ENCODE measurements at regions not wholly inside any gene's neighbourhood (a gene's known extent, or its start where the extent isn't known, plus 50 kb on each side); places are given as distances from the start of the nearest gene placed in this dataset.
"Not testable (repeated sequence)": the region's sequence is repeated elsewhere in the genome, so short reads cannot be mapped to it uniquely, and the experiment has no call there.

DNA sequence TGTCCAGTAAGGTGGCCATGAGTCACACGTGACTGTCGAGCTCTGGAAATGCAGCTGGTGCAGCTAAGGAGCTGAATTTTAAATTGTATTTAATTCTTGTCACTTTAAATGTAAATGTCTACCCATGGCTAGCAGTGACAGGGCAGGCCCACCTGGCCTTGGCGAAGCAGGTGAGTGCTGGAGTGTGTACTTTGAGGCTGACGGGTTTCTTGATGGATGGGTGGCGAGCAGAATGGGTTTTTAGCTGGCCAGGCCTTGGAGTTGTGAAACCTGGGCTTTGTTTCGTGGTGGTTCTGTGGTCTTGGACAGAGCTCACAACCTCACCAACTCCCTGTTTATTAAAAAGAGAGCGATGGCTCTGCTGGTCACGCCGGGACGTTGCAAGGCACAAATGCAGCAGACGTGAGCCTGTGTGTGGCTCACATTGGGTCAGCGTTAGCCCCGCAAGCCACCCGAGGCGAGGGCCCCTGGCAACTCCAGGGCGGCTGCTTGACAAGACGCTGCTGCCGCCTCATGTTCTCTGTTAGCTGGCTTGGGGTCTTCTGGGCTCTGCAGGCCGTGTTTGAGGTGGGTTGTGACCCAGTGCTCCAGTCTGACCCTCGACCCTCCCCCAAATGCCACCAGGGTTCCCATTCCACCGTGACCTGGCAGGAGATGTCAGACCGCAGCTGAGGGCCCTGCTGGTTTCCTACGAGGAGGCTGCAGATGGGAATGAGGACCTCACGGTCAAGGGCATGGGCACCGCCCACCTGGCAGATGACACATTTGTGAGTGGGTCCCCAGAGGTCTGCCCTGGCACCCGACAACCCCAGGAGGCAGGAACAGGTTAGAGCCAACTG, 184.1 kb upstream of the ZNF469 start:
- TF ChIP-seq, protein P1, sequence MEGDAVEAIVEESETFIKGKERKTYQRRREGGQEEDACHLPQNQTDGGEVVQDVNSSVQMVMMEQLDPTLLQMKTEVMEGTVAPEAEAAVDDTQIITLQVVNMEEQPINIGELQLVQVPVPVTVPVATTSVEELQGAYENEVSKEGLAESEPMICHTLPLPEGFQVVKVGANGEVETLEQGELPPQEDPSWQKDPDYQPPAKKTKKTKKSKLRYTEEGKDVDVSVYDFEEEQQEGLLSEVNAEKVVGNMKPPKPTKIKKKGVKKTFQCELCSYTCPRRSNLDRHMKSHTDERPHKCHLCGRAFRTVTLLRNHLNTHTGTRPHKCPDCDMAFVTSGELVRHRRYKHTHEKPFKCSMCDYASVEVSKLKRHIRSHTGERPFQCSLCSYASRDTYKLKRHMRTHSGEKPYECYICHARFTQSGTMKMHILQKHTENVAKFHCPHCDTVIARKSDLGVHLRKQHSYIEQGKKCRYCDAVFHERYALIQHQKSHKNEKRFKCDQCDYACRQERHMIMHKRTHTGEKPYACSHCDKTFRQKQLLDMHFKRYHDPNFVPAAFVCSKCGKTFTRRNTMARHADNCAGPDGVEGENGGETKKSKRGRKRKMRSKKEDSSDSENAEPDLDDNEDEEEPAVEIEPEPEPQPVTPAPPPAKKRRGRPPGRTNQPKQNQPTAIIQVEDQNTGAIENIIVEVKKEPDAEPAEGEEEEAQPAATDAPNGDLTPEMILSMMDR (IDR thresholded peaks at IDR 0.05; ENCODE audit: insufficient read depth, low read depth, low read length) = not testable (repeated sequence)
- TF ChIP-seq EZH2 (IDR thresholded peaks at IDR 0.05; ENCODE audit: insufficient read depth, low read length) = not testable (repeated sequence)
